ENCODE measurements at regions not wholly inside any gene's neighbourhood (a gene's known extent, or its start where the extent isn't known, plus 50 kb on each side); places are given as distances from the start of the nearest gene placed in this dataset.

DNA sequence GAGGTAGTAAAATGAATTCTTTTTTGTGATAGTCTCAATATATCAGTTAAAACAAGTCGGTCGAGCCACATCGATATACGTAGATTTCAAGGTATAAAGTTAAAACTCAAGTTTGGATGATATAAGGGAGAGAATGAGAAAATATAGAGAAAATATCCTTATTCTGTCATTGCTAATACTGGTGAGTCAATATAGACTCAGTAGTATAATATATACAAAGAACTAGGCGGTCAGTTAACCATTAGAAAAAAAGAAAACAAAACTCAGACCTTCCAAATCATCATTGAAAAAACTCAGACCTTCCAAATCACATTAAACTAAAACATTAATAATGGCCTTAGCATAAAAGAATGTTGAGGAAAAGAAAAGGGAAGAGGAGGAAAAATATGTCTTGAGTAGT lies 817.1 kb upstream of the IGFBP3 start:
- TF ChIP-seq CTCF (IDR thresholded peaks at IDR 0.05) (no peak), POLR2A (IDR thresholded peaks at IDR 0.05) (no peak), POLR2AphosphoS5 (IDR thresholded peaks at IDR 0.05; ENCODE audit: insufficient read depth in 1 of 2, low read depth in 1 of 2) (no peak)
